H1 (cell line): ENCODE measurements at regions not wholly inside any gene's neighbourhood (a gene's known extent, or its start where the extent isn't known, plus 50 kb on each side); places are given as distances from the start of the nearest gene placed in this dataset.
A peak's percentile ranks its signal among the peaks of the same experiment; 100 is the strongest.

Experiments
- CTCF ChIA-PET: fragments of 300-600 bp; sonication (Branson Sonifier 250); formaldehyde crosslinking; loops from one replicate; lab custom pipeline; 2021; ENCODE audit not compliant: partially characterized antibody; lab: Charles Lee
- POLR2A ChIA-PET: fragments of 300-600 bp; sonication (Branson Sonifier 250); formaldehyde crosslinking; loops from one replicate; lab custom pipeline; 2021; ENCODE audit warnings: inconsistent platforms; ENCODE audit not compliant: partially characterized antibody; lab: Charles Lee
- DNase-seq, 2 experiments: peaks; one replicate each; pipeline versions ENCODE4 v3.0.0 to v3.0.0-alpha.2; 2010 to 2022; ENCODE audit warnings: low spot score in 2 of 2, low read depth in 1 of 2, mixed read lengths in 1 of 2
- FAIRE-seq: peaks from 2 replicates; lab custom pipeline; 2011; peaks lifted over from hg19 to GRCh38; lab: Jason Lieb, UNC
- H2AFZ ChIP-seq: 2 replicates; pipeline ENCODE4 v1.8.1; 2012; ENCODE audit warnings: low read length, inconsistent platforms
- H2AK5ac ChIP-seq: 2 replicates; pipeline ENCODE4 v1.6.1; 2013; ENCODE audit warnings: low read depth, low read length
- H2BK120ac ChIP-seq: replicated peaks from 2 replicates; pipeline ENCODE3; 2013; ENCODE audit warnings: low read depth, low read length, inconsistent platforms
- H2BK12ac ChIP-seq: 2 replicates; pipeline ENCODE4 v1.6.1; 2013; ENCODE audit warnings: low read depth, low read length
- H2BK15ac ChIP-seq: 2 replicates; pipeline ENCODE4 v1.6.1; 2013; ENCODE audit warnings: low read length
- H2BK20ac ChIP-seq: 2 replicates; pipeline ENCODE4 v1.6.1; 2013; ENCODE audit warnings: low read length
- H2BK5ac ChIP-seq: 2 replicates; pipeline ENCODE4 v1.6.1; 2013; ENCODE audit warnings: low read depth, low read length
- H3K14ac ChIP-seq: 2 replicates; pipeline ENCODE4 v1.6.1; 2013; ENCODE audit warnings: inconsistent platforms; ENCODE audit not compliant: insufficient read length
- H3K18ac ChIP-seq: 2 replicates; pipeline ENCODE4 v1.6.1; 2013; ENCODE audit warnings: low read length; ENCODE audit errors: extremely low read depth
- H3K23ac ChIP-seq: 2 replicates; pipeline ENCODE4 v1.6.1; 2013; ENCODE audit warnings: inconsistent platforms; ENCODE audit not compliant: insufficient read length
- H3K23me2 ChIP-seq: 2 replicates; pipeline ENCODE4 v1.6.1; 2013; ENCODE audit warnings: low read depth, low read length
- H3K27ac ChIP-seq: 2 replicates; pipeline ENCODE4 v1.6.1; 2011; ENCODE audit warnings: low read depth, low read length, inconsistent platforms
- H3K27me3 ChIP-seq, 4 experiments: replicated peaks in 1 of 4; 1 replicate in 1 of 4; 2 replicates in 3 of 4; pipeline versions ENCODE4 v1.6.1 to v1.8.1; 2011 to 2013; ENCODE audit warnings: low read length in 3 of 4, mild to moderate bottlenecking in 3 of 4, inconsistent platforms in 2 of 4, mixed read lengths in 2 of 4, moderate library complexity in 1 of 4; ENCODE audit not compliant: control insufficient read depth in 3 of 4, insufficient read depth in 3 of 4; ENCODE audit errors: extremely low read depth in 1 of 4
- H3K36me3 ChIP-seq, 4 experiments: 2 replicates each; pipeline versions ENCODE4 v1.6.1 to v1.8.1; 2011 to 2013; ENCODE audit warnings: mild to moderate bottlenecking in 4 of 4, low read length in 3 of 4, moderate library complexity in 2 of 4, control low read depth in 1 of 4, inconsistent platforms in 1 of 4; ENCODE audit not compliant: insufficient read depth in 4 of 4, control insufficient read depth in 2 of 4
- H3K4ac ChIP-seq: replicated peaks from 2 replicates; pipeline ENCODE3; 2013; ENCODE audit warnings: low read length, low read depth, mixed read lengths, inconsistent platforms; ENCODE audit not compliant: insufficient read length
- H3K4me1 ChIP-seq, 4 experiments: replicated peaks in 1 of 4; 1 replicate in 1 of 4; 2 replicates in 3 of 4; pipeline versions ENCODE4 v1.6.1 to v1.8.1; 2011 to 2013; ENCODE audit warnings: low read length in 3 of 4, inconsistent platforms in 2 of 4, mixed read lengths in 1 of 4; ENCODE audit not compliant: insufficient read depth in 4 of 4, control insufficient read depth in 3 of 4
- H3K4me2 ChIP-seq, 2 experiments: 2 replicates each; pipeline versions ENCODE4 v1.6.1 to v1.8.1; 2011 to 2013; ENCODE audit warnings: low read depth in 2 of 2, low read length in 2 of 2, control low read depth in 1 of 2, inconsistent platforms in 1 of 2, mild to moderate bottlenecking in 1 of 2; ENCODE audit not compliant: insufficient read depth in 1 of 2
- H3K4me3 ChIP-seq, 4 experiments: fragments of 200-600, 300-600 bp in 1 of 4; sonication (generic), shearing (Covaris generic), sonication (Bioruptor Twin) in 1 of 4; 2 replicates each; pipeline versions ENCODE4 v1.5.1 to v1.8.1; 2011 to 2016; ENCODE audit warnings: low read length in 4 of 4, low read depth in 3 of 4, control low read depth in 2 of 4, inconsistent platforms in 2 of 4, mild to moderate bottlenecking in 2 of 4, mixed read lengths in 1 of 4, moderate library complexity in 1 of 4; ENCODE audit not compliant: insufficient read depth in 2 of 4; ENCODE audit errors: extremely low read depth in 1 of 4
- H3K56ac ChIP-seq: replicated peaks from 2 replicates; pipeline ENCODE3; 2013; ENCODE audit warnings: low read depth, mild to moderate bottlenecking, mixed read lengths, low read length, inconsistent platforms; ENCODE audit not compliant: insufficient read length
- H3K79me1 ChIP-seq: 2 replicates; pipeline ENCODE4 v1.6.1; 2013; ENCODE audit warnings: low read depth, low read length, control low read depth
- H3K79me2 ChIP-seq, 2 experiments: 2 replicates each; pipeline versions ENCODE4 v1.6.1 to v1.8.1; 2012 to 2013; ENCODE audit warnings: low read length in 2 of 2, mild to moderate bottlenecking in 2 of 2, inconsistent platforms in 1 of 2; ENCODE audit not compliant: insufficient read depth in 2 of 2, control insufficient read depth in 1 of 2
- H3K9ac ChIP-seq, 4 experiments: replicated peaks in 1 of 4; 1 replicate in 1 of 4; 2 replicates in 3 of 4; pipeline versions ENCODE4 v1.6.1 to v1.8.1; 2011 to 2013; ENCODE audit warnings: low read depth in 3 of 4, low read length in 3 of 4, control low read depth in 2 of 4, mild to moderate bottlenecking in 2 of 4, moderate library complexity in 2 of 4, inconsistent platforms in 1 of 4; ENCODE audit errors: extremely low read depth in 1 of 4
- H3K9me3 ChIP-seq, 2 experiments: 2 replicates each; pipeline versions ENCODE4 v1.6.1 to v1.8.1; 2012 to 2013; ENCODE audit warnings: mild to moderate bottlenecking in 2 of 2, moderate library complexity in 2 of 2, control low read depth in 1 of 2, inconsistent platforms in 1 of 2, low read depth in 1 of 2, low read length in 1 of 2, mixed read lengths in 1 of 2; ENCODE audit not compliant: insufficient read depth in 2 of 2
- H4K20me1 ChIP-seq, 2 experiments: replicated peaks in 1 of 2; 2 replicates each; pipeline versions ENCODE3 to v1.8.1; 2011 to 2013; ENCODE audit warnings: inconsistent platforms in 2 of 2, low read length in 2 of 2, mild to moderate bottlenecking in 1 of 2; ENCODE audit not compliant: insufficient read depth in 2 of 2, control insufficient read depth in 1 of 2
- H4K5ac ChIP-seq: 2 replicates; pipeline ENCODE4 v1.6.1; 2013; ENCODE audit warnings: low read length, low read depth, mixed read lengths, inconsistent platforms; ENCODE audit not compliant: insufficient read length
- H4K8ac ChIP-seq: 2 replicates; pipeline ENCODE4 v1.8.0; 2013; ENCODE audit warnings: mild to moderate bottlenecking, moderate library complexity, low read length, inconsistent platforms; ENCODE audit not compliant: insufficient read depth; ENCODE audit errors: extremely low read depth
- H4K91ac ChIP-seq: replicated peaks from 2 replicates; pipeline ENCODE3; 2013; ENCODE audit warnings: low read length, mixed read lengths, inconsistent platforms; ENCODE audit not compliant: insufficient read length
- E2F6 ChIP-seq: IDR thresholded peaks from 2 replicates; pipeline ENCODE4 v1.6.1; 2012; ENCODE audit warnings: inconsistent platforms
- EP300 ChIP-seq, 2 experiments: IDR thresholded peaks; 1 replicate in 1 of 2; 2 replicates in 1 of 2; pipeline ENCODE4 v1.6.1; 2011 to 2012; ENCODE audit warnings: low read depth in 2 of 2, low read length in 2 of 2, mild to moderate bottlenecking in 2 of 2, borderline replicate concordance in 1 of 2, inconsistent platforms in 1 of 2, moderate library complexity in 1 of 2
- JUN ChIP-seq: IDR thresholded peaks from 2 replicates; pipeline ENCODE4 v1.6.1; 2011; ENCODE audit warnings: low read depth, mild to moderate bottlenecking, improper control_type of control experiment, low read length
- MAX ChIP-seq: IDR thresholded peaks from 2 replicates; pipeline ENCODE4 v1.6.1; 2012; ENCODE audit warnings: inconsistent platforms
- POLR2AphosphoS5 ChIP-seq: IDR thresholded peaks from 2 replicates; pipeline ENCODE4 v1.6.1; 2011; ENCODE audit warnings: low read depth, low read length
- SP1 ChIP-seq: IDR thresholded peaks from 2 replicates; pipeline ENCODE4 v1.6.1; 2011; ENCODE audit warnings: low read depth, low read length
- SRF ChIP-seq: IDR thresholded peaks from 2 replicates; pipeline ENCODE4 v1.6.1; 2011; ENCODE audit warnings: mild to moderate bottlenecking, low read depth, low read length, moderate library complexity
- TCF12 ChIP-seq: IDR thresholded peaks from 2 replicates; pipeline ENCODE4 v1.6.1; 2011; ENCODE audit warnings: low read depth, mild to moderate bottlenecking, low read length
- WGBS, 2 experiments: shearing (Covaris generic) in 1 of 2; methylation state at CpG; one replicate each; pipeline versions ENCODE4 v1.1.6 to v1.1.7; 2013 to 2015; ENCODE audit warnings: low lambda C conversion rate in 2 of 2, mixed read lengths in 2 of 2, inconsistent platforms in 1 of 2, low coverage in 1 of 2, missing lambda C conversion rate in 1 of 2; ENCODE audit not compliant: insufficient replicate concordance in 2 of 2, insufficient coverage in 1 of 2, insufficient read length in 1 of 2; ENCODE audit errors: extremely low coverage in 1 of 2, missing lambda C conversion rate in 1 of 2; 5-methylcytosine and 5-hydroxymethylcytosine counted together

GRCh38 chr4:27176400-27176799 is 315.8 kb downstream of the STIM2 start:
- H2BK12ac ChIP-seq = no peak overlapping the region
- H4K5ac ChIP-seq = no peak overlapping the region
- H3K23ac ChIP-seq = no peak overlapping the region
- no peak overlapping the region for H3K56ac ChIP-seq
- no peaks in the 10 kb centered on the region for H3K27me3 ChIP-seq
- no peak overlapping the region for H4K91ac ChIP-seq
- no peak overlapping the region for H2AK5ac ChIP-seq
- no peak overlapping the region for H2BK20ac ChIP-seq
- H4K20me1 ChIP-seq = no peaks in the 10 kb centered on the region
- no peak overlapping the region for H3K14ac ChIP-seq
- no peaks in the 10 kb centered on the region for H3K79me1 ChIP-seq
- H2AFZ ChIP-seq = no peak overlapping the region
- H2BK120ac ChIP-seq = no peak overlapping the region
- H3K4me1 ChIP-seq = no peaks in the 10 kb centered on the region
- no peaks in the 10 kb centered on the region for H3K23me2 ChIP-seq
- H3K36me3 ChIP-seq = no peaks in the 10 kb centered on the region
- no peak overlapping the region for H3K27ac ChIP-seq
- no peaks in the 10 kb centered on the region for H3K79me2 ChIP-seq
- CTCF ChIA-PET = interaction anchor here (0.6 to 6.8 kb wide), 16 partner anchors 10 to 532 kb away, joined by 3 to 60 read pairs (median 4); no protein-coding TSS in a partner anchor
- no peak overlapping the region for H3K4ac ChIP-seq
- H3K18ac ChIP-seq = no peak overlapping the region
- no peak overlapping the region for H3K4me3 ChIP-seq
- H3K9me3 ChIP-seq = peaks cover 0 to 1% of the 10 kb centered on the region in 2 experiments; a peak in 1 of 4 replicates
- no peak overlapping the region for H3K9ac ChIP-seq
- FAIRE-seq (peak; percentile 78), DNase-seq (peak in 1 of 2 experiments; percentile 50)
- no peak overlapping the region for H4K8ac ChIP-seq
- no peak overlapping the region for H3K4me2 ChIP-seq
- POLR2A ChIA-PET = interaction anchor here (0.6 kb wide), 1 partner anchor 1031 kb away, joined by 4 read pairs; no protein-coding TSS in a partner anchor
- H2BK15ac ChIP-seq = no peak overlapping the region
- 72% methylated on average over 3 of the region's 3 CpGs; no CpG with 5 or more reads in 1 of the 2 experiments for WGBS, 2 experiments
- no peak overlapping the region for H2BK5ac ChIP-seq
- no peak for TF ChIP-seq POLR2AphosphoS5
- TF ChIP-seq MAX = no peak
- no peak for TF ChIP-seq E2F6
- TF ChIP-seq TCF12 = no peak
- no peak for TF ChIP-seq EP300 (IDR thresholded peaks at IDR 0.05; ENCODE audit: borderline replicate concordance in 1 of 2, low read depth in 2 of 2, low read length in 2 of 2)
- no peak for TF ChIP-seq SRF
- no peak for TF ChIP-seq SP1
- TF ChIP-seq JUN = no peak
